ENCODE measurements at regions not wholly inside any gene's neighbourhood (a gene's known extent, or its start where the extent isn't known, plus 50 kb on each side); places are given as distances from the start of the nearest gene placed in this dataset.

GRCh38 chr4:80139671-80140070 is 57.6 kb upstream of the PRDM8 start:
- DNase-seq (no peak), ATAC-seq (ENCODE audit: insufficient read depth, low FRiP score) (no peak)
- H3K4me1 ChIP-seq (ENCODE audit: control insufficient read depth in 5 of 5, insufficient read depth in 5 of 5, low read length in 5 of 5), result no peaks in the 10 kb centered on the region
- no peaks in the 10 kb centered on the region for H3K36me3 ChIP-seq (ENCODE audit: control insufficient read depth in 4 of 4, insufficient read depth in 4 of 4, low read length in 4 of 4)
- TF ChIP-seq CTCF (IDR thresholded peaks at IDR 0.05; ENCODE audit: control extremely low read depth, extremely low read depth), result no peak
- no peak overlapping the region for H3K27ac ChIP-seq (ENCODE audit: low read depth in 1 of 2, low read length in 1 of 2)
- no peaks in the 10 kb centered on the region for H3K9me3 ChIP-seq (ENCODE audit: control insufficient read depth in 4 of 4, insufficient read depth in 3 of 4, low read length in 3 of 4)
- no peak overlapping the region for H3K4me3 ChIP-seq
- no peaks in the 10 kb centered on the region for H3K27me3 ChIP-seq (ENCODE audit: control insufficient read depth in 3 of 3, insufficient read depth in 3 of 3, low read length in 2 of 3)
- WGBS, 2 donors, result 53 to 76% methylated on average over 3 of the region's 3 CpGs
- H3K9ac ChIP-seq (ENCODE audit: insufficient read depth in 1 of 2, low read length in 2 of 2), result no peak overlapping the region

GRCh38 chr4:80138551-80139538 is 58.5 kb upstream of the PRDM8 start:
- no peak overlapping the region for H3K9ac ChIP-seq (ENCODE audit: insufficient read depth in 1 of 2, low read length in 2 of 2)
- DNase-seq, result no peak
- H3K4me3 ChIP-seq, result no peak overlapping the region
- no peak for ATAC-seq (ENCODE audit: insufficient read depth, low FRiP score)
- H3K36me3 ChIP-seq (ENCODE audit: control insufficient read depth in 4 of 4, insufficient read depth in 4 of 4, low read length in 4 of 4), result no peaks in the 10 kb centered on the region
- TF ChIP-seq CTCF (IDR thresholded peaks at IDR 0.05; ENCODE audit: control extremely low read depth, extremely low read depth), result no peak
- 59 to 75% methylated on average over 2 of the region's 2 CpGs for WGBS, 2 donors
- H3K27me3 ChIP-seq (ENCODE audit: control insufficient read depth in 3 of 3, insufficient read depth in 3 of 3, low read length in 2 of 3), result no peaks in the 10 kb centered on the region
- H3K9me3 ChIP-seq (ENCODE audit: control insufficient read depth in 4 of 4, insufficient read depth in 3 of 4, low read length in 3 of 4), result no peaks in the 10 kb centered on the region
- H3K4me1 ChIP-seq (ENCODE audit: control insufficient read depth in 5 of 5, insufficient read depth in 5 of 5, low read length in 5 of 5), result no peaks in the 10 kb centered on the region
- H3K27ac ChIP-seq (ENCODE audit: low read depth in 1 of 2, low read length in 1 of 2), result no peak overlapping the region

- H3K36me3 ChIP-seq (ENCODE audit: control insufficient read depth in 4 of 4, insufficient read depth in 4 of 4, low read length in 4 of 4), result no peaks in the 10 kb centered on the region
- H3K4me1 ChIP-seq (ENCODE audit: control insufficient read depth in 5 of 5, insufficient read depth in 5 of 5, low read length in 5 of 5), result no peaks in the 10 kb centered on the region
- TF ChIP-seq CTCF (IDR thresholded peaks at IDR 0.05; ENCODE audit: control extremely low read depth, extremely low read depth), result no peak
- no peaks in the 10 kb centered on the region for H3K27me3 ChIP-seq (ENCODE audit: control insufficient read depth in 3 of 3, insufficient read depth in 3 of 3, low read length in 2 of 3)
- H3K9me3 ChIP-seq (ENCODE audit: control insufficient read depth in 4 of 4, insufficient read depth in 3 of 4, low read length in 3 of 4), result no peaks in the 10 kb centered on the region
- H3K9ac ChIP-seq (ENCODE audit: insufficient read depth in 1 of 2, low read length in 2 of 2), result no peak overlapping the region
- 88 to 90% methylated on average over 5 of the region's 5 CpGs for WGBS, 2 donors
- ATAC-seq (ENCODE audit: insufficient read depth, low FRiP score), result no peak
- H3K4me3 ChIP-seq, result no peak overlapping the region
- H3K27ac ChIP-seq (ENCODE audit: low read depth in 1 of 2, low read length in 1 of 2), result no peak overlapping the region
- no peak for DNase-seq
Measured at GRCh38 chr4:80137631-80138030, 59.7 kb upstream of the PRDM8 start.

Data from lung (tissue), 11 donors.